GM19452 (cell line): ENCODE measurements at regions not wholly inside any gene's neighbourhood (a gene's known extent, or its start where the extent isn't known, plus 50 kb on each side); places are given as distances from the start of the nearest gene placed in this dataset.
"Not testable (repeated sequence)": the region's sequence is repeated elsewhere in the genome, so short reads cannot be mapped to it uniquely, and the experiment has no call there.

Source experiments
- ATAC-seq: cut with Tn5 transposase; IDR thresholded peaks from one replicate; pipeline ENCODE4 v1.9.1; 2021; ENCODE audit not compliant: unreplicated experiment

GRCh38 chr4:179353786-179354185 is 1911.5 kb upstream of the AGA start:
- ATAC-seq: no peak

- no peak for ATAC-seq
Observed at GRCh38 chr4:179361978-179362486, 1919.8 kb upstream of the AGA start.

GRCh38 chr4:179365932-179366331 is 1923.7 kb upstream of the AGA start:
- ATAC-seq: not testable (repeated sequence)

- no peak for ATAC-seq
Observed at GRCh38 chr4:179372242-179372641, 1930.0 kb upstream of the AGA start.

DNA sequence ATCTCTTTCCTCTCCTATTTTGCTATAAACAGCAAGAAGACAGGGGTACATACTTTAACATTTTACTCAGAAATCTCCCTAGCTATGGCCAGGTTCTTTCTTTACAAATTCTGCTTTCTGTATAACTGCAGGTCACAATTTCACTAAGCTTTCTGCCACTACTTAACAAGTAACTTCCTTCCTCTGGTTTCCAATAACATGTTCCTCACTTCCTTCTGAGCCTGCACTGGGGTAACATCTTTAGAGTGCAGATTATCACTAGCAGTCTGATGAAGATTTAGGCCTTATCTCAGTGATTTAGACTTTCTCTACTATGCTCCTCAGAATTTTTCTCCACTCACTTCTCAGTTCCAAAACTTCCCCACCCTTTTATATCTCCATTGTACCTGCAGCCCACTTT is 1930.5 kb upstream of the AGA start:
- ATAC-seq: no peak

- not testable (repeated sequence) for ATAC-seq
Observed at GRCh38 chr4:179378847-179379246, 1936.6 kb upstream of the AGA start.

DNA sequence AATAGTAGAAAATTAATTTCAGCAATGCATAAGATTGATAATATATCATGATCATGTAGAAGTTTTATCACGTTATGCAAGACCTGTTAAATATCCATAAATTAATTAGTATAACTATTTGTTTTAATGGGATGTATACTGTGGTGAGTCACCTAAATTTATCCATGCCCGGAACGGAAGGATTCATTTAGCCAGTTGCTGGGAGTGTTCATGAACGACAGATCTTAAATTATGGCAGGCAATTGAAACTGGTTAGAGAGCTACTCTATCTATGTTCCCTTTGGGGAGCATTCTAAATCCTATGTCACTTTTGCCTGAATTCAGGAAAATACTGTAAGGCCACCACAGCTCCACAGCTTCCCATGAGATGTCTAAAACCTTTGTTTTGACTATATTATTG is 1950.5 kb upstream of the AGA start:
- no peak for ATAC-seq

GRCh38 chr4:179398414-179398813 is 1956.2 kb upstream of the AGA start:
- ATAC-seq: no peak

- no peak for ATAC-seq
Observed at GRCh38 chr4:179399054-179399782, 1957.0 kb upstream of the AGA start.

DNA sequence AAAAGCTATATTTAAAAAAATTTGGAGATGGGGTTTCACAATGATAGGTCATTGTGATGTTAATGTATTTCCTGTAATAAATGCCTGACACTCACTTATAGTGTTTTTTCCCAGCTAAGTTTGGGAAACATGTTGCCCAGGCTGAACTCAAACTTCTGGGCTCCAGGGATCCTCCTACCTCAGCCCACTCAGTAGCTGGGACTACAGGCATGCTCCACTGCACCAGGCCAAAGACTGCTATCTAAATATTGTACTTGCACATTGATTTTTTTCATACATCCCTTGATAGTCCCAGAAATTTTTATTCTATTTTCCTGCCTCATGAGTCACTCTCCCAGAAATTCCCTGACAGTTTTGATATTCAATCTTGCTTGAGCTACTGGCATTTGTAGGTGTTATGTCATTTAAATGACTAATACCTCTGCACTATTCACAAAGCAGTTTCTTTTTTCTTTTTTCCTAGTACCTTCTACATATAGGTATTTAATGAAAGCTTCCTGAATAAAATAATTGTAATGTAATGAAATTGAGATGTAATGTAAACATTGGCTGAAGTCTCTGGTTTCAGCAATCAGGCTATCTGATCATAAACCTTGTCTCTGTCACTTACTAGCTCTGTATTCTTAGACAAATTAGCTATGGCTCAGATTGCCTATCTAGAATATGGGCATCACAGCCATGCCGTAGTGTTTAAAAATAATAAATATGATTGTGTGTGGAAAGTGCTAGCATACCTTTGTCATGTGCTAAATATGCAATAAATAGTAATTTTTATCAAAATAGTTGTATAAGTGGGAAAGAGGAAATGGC is 1973.0 kb upstream of the AGA start:
- ATAC-seq: no peak

DNA sequence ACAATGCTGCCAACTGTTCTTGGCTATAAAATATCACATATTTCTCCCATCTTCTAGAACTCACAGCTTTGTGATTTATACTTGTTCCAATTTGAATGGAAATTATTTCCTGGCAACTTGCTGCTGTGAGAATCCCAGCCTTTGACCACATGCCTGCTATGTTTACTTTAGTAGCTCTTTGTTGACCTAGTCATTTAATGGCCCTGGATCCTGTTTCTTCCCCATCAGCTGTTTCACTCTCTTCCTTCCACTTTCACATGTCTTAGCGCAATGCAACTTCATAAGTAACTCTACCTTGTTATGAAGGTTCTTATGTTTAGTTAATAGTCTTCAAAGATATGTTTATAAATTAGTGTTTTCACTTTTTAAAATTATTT is 1973.6 kb upstream of the AGA start:
- ATAC-seq: no peak

DNA sequence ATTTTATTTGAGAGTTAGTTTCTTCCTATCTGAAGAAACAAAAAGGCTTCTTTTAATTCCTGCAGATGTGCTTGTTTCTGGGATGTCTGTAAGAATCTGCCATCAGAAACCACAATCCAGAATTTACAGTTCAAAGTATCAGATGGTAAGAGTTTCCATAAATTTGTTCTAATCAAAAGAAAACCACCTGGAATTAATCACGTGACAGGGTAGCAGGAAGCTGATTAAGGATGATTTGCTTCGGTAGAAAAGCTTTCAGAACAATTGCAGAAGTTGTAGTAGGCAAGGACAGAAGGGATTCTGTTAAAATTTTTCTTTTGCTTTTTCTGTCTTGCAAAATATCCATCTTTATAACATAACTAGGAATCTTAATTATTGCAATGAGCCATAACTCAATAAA is 1975.1 kb upstream of the AGA start:
- ATAC-seq: no peak

- ATAC-seq: no peak
Observed at GRCh38 chr4:179437962-179438361, 1995.7 kb upstream of the AGA start.

GRCh38 chr4:179441596-179441995 is 1999.4 kb upstream of the AGA start:
- ATAC-seq: no peak

DNA sequence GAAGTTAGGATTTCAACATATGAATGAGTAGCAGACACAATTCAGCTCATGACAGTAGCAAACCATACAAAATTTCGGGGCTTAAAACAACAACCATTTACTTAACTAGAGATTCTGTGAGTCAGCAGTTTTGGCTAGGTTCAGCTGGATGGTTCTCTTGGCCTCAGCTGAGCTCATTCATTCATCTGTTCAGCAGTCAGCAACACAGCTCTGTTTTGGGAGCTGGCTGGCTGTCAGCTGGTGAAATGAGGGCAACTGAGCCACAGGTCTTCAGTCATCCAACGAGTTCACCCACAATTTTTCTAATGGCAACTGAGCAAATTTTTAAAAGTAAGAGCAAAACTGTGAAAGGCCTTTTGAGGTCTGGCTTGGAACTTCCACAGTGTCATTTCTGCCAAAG is 2005.1 kb upstream of the AGA start:
- ATAC-seq: no peak

GRCh38 chr4:179465131-179465797 is 2023.0 kb upstream of the AGA start:
- ATAC-seq: no peak

GRCh38 chr4:179467878-179468277 is 2025.6 kb upstream of the AGA start:
- no peak for ATAC-seq

- no peak for ATAC-seq
Observed at GRCh38 chr4:179472164-179472563, 2029.9 kb upstream of the AGA start.

DNA sequence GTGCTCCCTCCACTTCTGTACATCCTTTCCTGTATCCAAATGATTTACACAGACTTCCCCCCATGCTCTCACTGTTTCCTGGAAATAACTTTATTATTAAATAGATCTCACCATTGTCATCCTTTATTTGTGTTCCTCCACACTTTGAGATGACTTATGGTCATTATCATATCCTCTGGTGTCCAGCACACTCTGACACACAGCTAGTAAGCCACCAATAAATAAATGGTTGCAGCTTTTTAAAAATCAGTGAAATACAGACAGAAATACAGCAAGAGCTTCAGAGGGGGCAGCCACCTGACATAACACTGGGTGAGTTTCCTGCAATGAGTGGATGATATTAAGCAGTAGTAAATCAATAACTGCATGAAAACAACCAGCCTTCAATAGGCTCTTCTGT is 2036.4 kb upstream of the AGA start:
- no peak for ATAC-seq

DNA sequence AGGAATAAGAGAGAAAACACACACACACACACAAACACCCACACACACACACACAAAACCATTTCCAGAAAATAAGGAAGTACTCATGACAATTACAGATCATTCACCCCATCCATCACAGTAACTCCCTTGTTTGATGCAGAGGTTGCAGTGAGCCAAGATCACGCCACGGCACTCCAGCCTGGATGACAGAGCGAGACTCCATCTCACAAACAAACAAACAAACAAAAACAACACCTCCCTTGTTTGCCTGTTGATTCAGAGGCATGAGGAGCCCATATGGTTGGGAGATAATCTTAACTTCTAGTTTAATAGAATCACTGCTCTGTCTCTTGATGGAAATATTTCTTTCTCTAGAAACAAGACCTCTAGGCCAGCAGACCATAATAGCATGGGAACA is 2043.5 kb upstream of the AGA start:
- ATAC-seq: no peak

GRCh38 chr4:179486570-179487335 is 2044.5 kb upstream of the AGA start:
- ATAC-seq: no peak
